Transverse colon (tissue), 3 donors: ENCODE measurements at regions not wholly inside any gene's neighbourhood (a gene's known extent, or its start where the extent isn't known, plus 50 kb on each side); places are given as distances from the start of the nearest gene placed in this dataset.

ENCODE experiments used
- POLR2A ChIP-seq: fragments of 450-650 bp; IDR thresholded peaks from one replicate; pipeline ENCODE4 v1.6.1; 2016; ENCODE audit warnings: antibody characterized with exemption, mild to moderate bottlenecking, moderate library complexity
- TF ChIP-seq, protein P1 (sequence below), 5 experiments: fragments of 200-600 bp in 3 of 5; fragments of 450-650 bp in 2 of 5; sonication (generic) in 3 of 5; IDR thresholded peaks; 1 replicate in 2 of 5; 2 replicates in 3 of 5; pipeline ENCODE4 v1.5.1; 2016 to 2017; ENCODE audit warnings: antibody characterized with exemption in 5 of 5, inconsistent platforms in 3 of 5, mild to moderate bottlenecking in 2 of 5, moderate library complexity in 1 of 5

DNA sequence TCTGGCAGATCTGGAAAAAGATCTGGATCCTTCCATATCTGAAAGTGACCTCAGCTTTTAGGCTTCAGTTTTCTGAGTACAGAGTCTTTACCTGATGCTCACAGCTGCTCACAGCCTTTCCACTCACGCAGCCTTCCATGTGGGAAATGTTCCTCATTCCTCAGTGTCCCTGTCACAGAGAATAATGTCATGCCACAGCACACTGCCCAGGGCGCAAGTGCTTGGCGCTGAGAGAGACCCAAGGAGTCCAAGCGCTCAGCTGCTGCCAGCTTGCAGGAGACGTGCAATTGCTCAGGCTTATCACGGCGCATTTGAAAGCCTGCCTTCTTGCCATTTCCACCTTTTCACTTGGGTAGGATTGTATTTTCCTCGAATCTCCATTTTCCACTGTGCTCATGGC lies 271.9 kb upstream of the MKI67 start:
- TF ChIP-seq, protein P1, sequence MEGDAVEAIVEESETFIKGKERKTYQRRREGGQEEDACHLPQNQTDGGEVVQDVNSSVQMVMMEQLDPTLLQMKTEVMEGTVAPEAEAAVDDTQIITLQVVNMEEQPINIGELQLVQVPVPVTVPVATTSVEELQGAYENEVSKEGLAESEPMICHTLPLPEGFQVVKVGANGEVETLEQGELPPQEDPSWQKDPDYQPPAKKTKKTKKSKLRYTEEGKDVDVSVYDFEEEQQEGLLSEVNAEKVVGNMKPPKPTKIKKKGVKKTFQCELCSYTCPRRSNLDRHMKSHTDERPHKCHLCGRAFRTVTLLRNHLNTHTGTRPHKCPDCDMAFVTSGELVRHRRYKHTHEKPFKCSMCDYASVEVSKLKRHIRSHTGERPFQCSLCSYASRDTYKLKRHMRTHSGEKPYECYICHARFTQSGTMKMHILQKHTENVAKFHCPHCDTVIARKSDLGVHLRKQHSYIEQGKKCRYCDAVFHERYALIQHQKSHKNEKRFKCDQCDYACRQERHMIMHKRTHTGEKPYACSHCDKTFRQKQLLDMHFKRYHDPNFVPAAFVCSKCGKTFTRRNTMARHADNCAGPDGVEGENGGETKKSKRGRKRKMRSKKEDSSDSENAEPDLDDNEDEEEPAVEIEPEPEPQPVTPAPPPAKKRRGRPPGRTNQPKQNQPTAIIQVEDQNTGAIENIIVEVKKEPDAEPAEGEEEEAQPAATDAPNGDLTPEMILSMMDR (IDR thresholded peaks at IDR 0.05), result no peak
- TF ChIP-seq POLR2A, result no peak
